ENCODE measurements at regions not wholly inside any gene's neighbourhood (a gene's known extent, or its start where the extent isn't known, plus 50 kb on each side); places are given as distances from the start of the nearest gene placed in this dataset.
A peak's percentile ranks its signal among the peaks of the same experiment; 100 is the strongest.
"Not testable (repeated sequence)": the region's sequence is repeated elsewhere in the genome, so short reads cannot be mapped to it uniquely, and the experiment has no call there.

DNA sequence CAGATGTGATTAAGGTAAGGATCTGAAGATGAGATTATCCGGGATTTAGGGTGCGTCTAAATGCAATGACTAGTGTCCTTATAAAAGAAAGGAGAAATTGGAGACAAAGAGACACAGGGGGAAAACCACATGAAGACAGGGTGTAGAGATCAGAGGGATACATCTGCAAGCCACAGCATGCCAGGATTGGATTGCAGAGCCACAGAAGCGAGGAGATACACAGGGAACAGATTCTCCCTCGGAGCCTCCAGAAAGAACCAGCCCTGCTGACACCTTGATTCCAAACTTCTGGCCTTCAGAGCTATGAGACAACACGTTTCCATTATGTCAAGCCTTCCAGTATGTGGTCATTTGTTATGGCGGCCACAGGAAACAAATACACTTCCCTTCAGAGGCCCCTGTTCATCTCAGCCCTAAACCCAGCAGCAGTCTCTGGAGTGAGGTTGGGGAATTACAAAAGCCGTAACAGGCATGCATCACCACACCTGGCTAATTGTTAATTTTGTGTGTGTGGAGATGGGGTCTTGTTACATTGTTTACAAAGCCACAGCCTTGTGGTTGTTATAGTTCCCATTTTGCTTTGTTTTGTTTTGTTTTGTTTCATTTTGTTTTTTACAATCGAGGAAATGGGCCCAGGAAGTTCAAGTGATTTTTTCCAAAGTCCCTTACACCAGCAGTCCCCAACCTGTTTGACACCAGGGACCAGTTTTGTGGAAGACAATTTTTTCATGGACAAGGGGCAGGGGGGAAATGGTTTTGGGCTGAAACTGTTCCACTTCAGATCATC lies 51.6 kb upstream of the LYRM9 start:
- DNase-seq: no peak

GRCh38 chr17:27945333-27945616 lies 52.1 kb upstream of the LYRM9 start:
- no peak for DNase-seq

GRCh38 chr17:27945953-27946352 lies 52.8 kb upstream of the LYRM9 start:
- no peak for DNase-seq

DNA sequence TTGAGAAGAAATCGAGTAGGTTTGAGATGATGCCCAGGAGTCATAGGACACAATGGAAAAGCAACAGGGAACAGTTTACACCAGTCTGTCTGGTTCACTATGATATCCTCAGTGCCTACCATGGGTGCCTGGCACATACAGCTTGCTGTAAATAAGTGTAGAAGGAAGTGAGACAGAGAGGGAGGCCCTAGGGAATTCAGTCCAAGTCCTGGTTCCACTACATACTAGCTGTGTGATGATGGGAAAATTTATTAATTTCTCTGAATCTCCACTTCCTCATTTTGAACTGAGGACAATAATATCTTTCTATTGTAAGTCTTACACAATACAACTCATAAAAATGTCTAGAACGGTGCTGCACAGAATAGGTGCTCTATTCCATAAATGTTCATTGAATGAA lies 53.3 kb upstream of the LYRM9 start:
- no peak for DNase-seq

DNA sequence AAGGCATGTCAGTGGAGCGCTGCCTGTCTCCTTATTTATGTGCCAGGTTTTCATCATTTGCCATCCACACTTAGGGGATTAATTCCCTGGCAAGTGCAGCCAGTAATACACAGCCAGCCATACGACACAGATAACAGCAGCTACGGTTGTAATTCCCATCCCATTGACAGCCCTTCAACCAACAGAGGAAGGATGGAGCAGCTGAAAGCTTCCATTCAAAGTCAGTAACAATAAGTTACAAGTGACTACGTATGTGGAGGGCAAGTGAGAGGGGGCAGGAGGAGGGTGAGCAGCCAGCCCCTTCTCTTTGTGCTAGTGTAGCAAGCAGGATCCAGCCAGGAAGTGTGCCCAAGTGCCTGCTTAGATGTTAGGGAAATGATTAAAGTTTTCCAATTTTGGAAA lies 53.8 kb upstream of the LYRM9 start:
- peak in 8 of 56 donors; percentile 5 to 46 (median 16) for DNase-seq

- no peak for DNase-seq
These were observed 56.1 kb upstream of the LYRM9 start for GRCh38 chr17:27949304-27949703.

- DNase-seq: not testable (repeated sequence)
These were observed 57.1 kb upstream of the LYRM9 start for GRCh38 chr17:27950225-27950624.

GRCh38 chr17:27950995-27951394 lies 57.8 kb upstream of the LYRM9 start:
- peak in 2 of 56 donors; percentile 25 to 27 for DNase-seq

DNA sequence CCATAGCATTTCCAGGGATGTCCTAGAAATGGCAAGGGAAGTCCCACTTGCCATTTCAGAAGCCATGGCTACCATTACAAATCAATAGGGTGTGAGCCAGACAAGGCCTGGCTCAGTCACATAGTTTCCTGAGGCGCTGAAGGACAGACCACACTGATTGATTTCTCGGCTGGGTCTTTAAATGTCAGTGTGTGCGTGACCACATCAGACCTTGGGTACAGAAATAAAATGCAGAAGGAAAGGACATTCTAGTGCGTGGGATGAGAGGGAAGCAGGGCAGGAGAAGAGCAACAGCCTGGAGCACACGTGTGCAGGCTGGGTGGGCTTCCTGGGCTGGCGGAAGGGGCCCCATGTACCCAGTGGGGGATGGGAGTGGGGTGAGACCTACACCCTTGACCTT lies 58.7 kb upstream of the LYRM9 start:
- no peak for DNase-seq

DNA sequence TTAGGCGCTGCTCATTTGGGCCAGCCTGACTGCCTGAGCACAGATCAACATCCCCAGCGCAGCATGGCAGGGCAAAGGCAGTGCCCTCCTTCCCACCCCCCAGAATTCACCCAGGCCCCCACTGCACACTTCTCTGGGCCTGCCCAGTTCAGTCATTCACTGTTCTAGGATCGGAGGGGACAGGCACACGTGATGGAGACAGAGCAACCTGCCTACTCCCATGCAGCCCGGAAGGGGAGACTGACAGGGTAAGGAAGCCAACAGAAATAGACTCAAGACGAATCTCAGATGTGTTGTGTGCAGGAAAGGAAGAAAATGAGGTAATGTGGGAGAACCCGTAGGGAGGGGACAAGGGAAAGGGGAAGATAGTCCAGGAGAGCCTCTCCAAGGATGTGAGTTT lies 59.2 kb upstream of the LYRM9 start:
- no peak for DNase-seq

DNA sequence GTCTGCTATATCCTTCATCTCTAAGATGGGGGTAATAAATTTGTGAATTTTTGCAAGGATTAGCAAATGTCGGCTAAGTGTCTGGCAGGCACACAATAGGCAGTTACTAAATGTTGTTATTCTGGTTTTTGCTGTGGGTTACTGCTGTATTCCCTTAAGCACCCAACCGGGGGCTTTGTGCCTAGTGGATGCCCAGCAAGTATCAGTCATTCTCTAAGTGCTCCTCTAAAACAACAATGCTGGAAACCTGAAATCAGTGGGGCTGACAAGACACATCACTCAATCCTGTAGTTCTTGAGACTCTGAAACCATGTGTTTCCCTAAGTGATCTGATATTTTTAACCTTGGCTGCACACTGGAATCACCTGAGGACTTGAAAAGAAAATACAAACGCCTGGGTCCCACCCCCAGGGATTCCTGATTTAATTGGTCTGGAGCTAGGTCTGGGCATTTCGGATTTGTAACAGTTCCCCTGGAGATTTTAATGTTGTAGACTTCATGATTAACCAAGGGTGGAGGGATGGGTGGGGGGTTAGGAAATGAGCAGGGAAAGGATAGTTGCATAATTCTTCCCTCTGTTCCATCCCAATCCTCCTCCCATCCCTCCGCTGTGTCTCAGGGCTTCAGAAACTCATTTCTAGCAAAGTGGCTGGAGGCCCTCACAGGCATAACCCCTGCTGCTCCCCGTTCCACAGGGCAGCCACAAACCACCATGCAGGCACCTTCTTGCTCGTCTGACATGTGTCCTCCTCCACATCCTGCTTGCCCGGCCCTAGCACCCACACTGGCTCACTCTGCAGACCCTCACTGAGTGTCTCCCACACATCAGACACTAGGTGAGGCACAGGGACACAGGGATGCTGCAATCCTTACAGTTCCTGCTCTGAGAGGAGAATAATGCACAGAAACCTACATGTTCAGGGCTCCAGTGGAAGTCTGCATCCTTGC lies 61.7 kb upstream of the LYRM9 start:
- no peak for DNase-seq

DNA sequence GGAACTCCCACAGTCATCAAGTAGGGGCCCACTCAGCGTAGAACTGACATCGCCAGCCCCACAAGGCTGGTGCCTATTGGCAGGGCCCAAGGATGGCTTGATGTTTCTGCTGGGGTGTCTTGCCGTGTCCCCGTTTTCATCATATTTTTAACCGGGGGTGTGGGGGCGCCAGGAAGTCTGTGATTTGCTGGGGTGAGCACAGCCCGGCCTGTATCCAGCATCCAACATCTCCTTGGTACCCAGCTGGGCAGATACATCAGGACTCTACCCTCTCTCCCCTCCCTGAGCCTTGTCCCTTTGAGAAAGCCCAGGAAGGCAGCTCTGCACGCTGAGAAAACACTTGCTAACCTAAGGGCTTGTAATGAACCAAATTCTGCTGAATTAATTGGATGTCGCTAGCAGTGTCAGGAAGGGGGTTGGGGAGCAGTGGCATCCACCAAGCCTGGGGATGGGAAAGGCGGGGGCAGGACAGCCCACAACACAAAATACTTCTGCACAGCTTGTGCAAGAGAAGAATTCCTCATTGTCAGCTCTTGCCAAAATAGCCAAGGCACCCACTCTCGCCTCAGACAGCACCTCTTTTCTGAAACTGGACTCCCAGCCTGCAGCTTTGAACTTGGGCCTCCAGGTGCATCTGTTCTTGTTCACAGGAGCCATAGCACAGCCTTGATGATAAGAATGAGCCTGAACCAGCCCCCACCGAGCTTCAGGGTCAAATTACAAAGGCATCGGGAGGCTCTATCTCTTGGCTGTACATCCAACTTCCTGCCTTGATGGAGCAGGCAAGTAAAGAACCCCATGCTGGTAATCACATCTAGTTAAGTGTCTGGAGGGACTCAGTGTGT lies 63.7 kb upstream of the LYRM9 start:
- peak in 3 of 56 donors; percentile 10 to 27 (median 17) for DNase-seq

GRCh38 chr17:27957446-27957793 lies 64.3 kb upstream of the LYRM9 start:
- DNase-seq: not testable (repeated sequence)

- no peak for DNase-seq
These were observed 65.7 kb upstream of the LYRM9 start for GRCh38 chr17:27958708-27959381.

GRCh38 chr17:27959382-27959709 lies 66.2 kb upstream of the LYRM9 start:
- DNase-seq: no peak

GRCh38 chr17:27960183-27960849 lies 67.2 kb upstream of the LYRM9 start:
- no peak for DNase-seq

- DNase-seq: not testable (repeated sequence)
These were observed 69.4 kb upstream of the LYRM9 start for GRCh38 chr17:27962581-27962980.

DNA sequence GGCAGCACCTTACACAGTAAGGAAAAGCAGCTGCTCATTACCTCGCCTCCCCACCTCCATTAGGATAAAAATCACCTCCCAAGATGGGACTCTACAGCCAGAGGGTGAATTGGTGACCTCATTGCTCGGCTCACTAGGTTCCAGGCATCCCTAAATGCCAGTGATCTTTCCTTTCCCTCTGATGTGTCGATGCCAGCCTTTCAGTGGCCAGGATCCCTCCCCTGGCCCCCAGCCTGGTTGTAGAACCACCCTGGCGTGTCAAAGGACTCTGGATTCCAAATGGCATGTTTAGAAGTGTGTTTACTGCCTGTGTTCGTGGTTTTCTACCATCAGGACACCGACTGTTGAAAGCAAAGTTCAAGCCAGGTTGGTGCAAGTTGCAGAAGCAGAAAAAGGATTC lies 72.1 kb upstream of the LYRM9 start:
- no peak for DNase-seq

GRCh38 chr17:27968206-27968732 lies 74.2 kb upstream of the NLK start:
- DNase-seq: peak in 23 of 56 donors; percentile 10 to 68 (median 39)

- no peak for DNase-seq
These were observed 71.9 kb upstream of the NLK start for GRCh38 chr17:27970587-27970986.
